K562 (cell line): ENCODE measurements at regions not wholly inside any gene's neighbourhood (a gene's known extent, or its start where the extent isn't known, plus 50 kb on each side); places are given as distances from the start of the nearest gene placed in this dataset.

ENCODE experiments used
- BRF2 ChIP-seq: IDR thresholded peaks from 3 replicates; pipeline ENCODE4 v1.6.1; 2011; ENCODE audit warnings: borderline replicate concordance, mild to moderate bottlenecking; ENCODE audit not compliant: insufficient read length, insufficient read depth
- EZH2 ChIP-seq: IDR thresholded peaks from 2 replicates; pipeline ENCODE4 v1.6.1; 2012; ENCODE audit warnings: low read depth, mild to moderate bottlenecking, inconsistent platforms, low read length, borderline replicate concordance
- FOXK2 ChIP-seq, 2 experiments: fragments of 450-650 bp; IDR thresholded peaks in 1 of 2; conservative IDR thresholded peaks in 1 of 2; 2 replicates each; pipeline ENCODE4 v1.6.1; 2016; ENCODE audit warnings: low read depth in 2 of 2, mild to moderate bottlenecking in 1 of 2
- HNRNPH1 ChIP-seq: fragments of 200-400 bp; formaldehyde crosslinking; optimal IDR thresholded peaks from 2 replicates; pipeline ENCODE3; 2017; ENCODE audit warnings: low read depth, mild to moderate bottlenecking, low read length, moderate library complexity
- JUND ChIP-seq, 2 experiments: IDR thresholded peaks; 2 replicates in 1 of 2; 3 replicates in 1 of 2; pipeline ENCODE4 v1.6.1; 2011; ENCODE audit warnings: borderline replicate concordance in 2 of 2, low read depth in 2 of 2, low read length in 2 of 2, improper control_type of control experiment in 1 of 2, missing biosample characterization in 1 of 2, missing genetic modification characterization in 1 of 2, missing genetic modification reagents in 1 of 2
- TSC22D4 ChIP-seq: fragments of 450-650 bp; IDR thresholded peaks from 2 replicates; pipeline ENCODE4 v1.6.1; 2016; ENCODE audit warnings: missing genetic modification characterization, missing biosample characterization, control low read depth
- ZNF143 ChIP-seq: sonication (generic); formaldehyde crosslinking; IDR thresholded peaks from 2 replicates; pipeline ENCODE4 v1.9.0; 2022; ENCODE audit warnings: mild to moderate bottlenecking, missing genetic modification reagents
- TF ChIP-seq, protein P1 (sequence below), 2 experiments: fragments of 450-650 bp; formaldehyde crosslinking in 1 of 2; IDR thresholded peaks; 2 replicates each; pipeline versions ENCODE4 v1.4.0 to v1.6.1; 2014 to 2020; ENCODE audit warnings: mild to moderate bottlenecking in 2 of 2, borderline replicate concordance in 1 of 2, low read depth in 1 of 2
- TF ChIP-seq, protein P2 (sequence below): sonication (generic); formaldehyde crosslinking; IDR thresholded peaks from 2 replicates; pipeline ENCODE4 v1.9.0; 2022; ENCODE audit warnings: mild to moderate bottlenecking, missing genetic modification reagents
- TF ChIP-seq, protein P3 (sequence below): fragments of 450-650 bp; conservative IDR thresholded peaks from 2 replicates; pipeline ENCODE4 v1.6.1; 2016; ENCODE audit warnings: missing genetic modification characterization, low read depth, mild to moderate bottlenecking, missing compliant biosample characterization, moderate library complexity

DNA sequence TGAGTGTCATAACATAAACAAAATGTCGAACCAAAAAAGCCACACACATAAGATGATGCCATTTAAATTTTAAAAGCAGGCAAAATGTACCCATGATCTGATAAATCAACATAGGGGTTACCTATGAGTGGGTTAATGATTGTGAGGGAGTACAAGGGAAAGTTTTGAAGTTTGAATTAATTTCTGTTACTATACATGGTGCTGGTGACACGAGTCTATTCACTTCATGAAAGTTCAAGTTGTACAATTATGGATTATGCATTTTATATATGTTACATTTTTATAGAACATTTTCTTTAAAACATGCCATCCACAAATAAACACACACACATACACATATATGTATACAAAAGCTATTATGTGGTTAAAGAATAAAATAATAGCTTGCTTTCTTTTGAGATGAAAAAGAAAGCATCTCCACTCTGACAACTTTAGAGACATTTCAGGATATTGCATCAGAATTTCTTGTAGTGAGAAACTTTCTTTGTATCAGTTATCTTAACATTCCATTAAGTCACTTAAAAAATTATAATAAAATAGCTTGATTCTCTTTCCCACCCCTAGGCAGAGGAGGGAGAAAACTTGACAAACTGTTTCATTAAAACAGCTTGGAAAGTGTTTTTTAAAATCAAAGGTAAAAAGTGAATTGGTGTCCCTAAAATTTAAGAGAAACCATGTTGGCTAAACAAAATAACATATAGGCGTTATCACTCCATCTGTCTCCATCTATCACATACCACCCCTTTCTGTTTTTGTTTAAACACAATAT lies 891.8 kb upstream of the NDST4 start:
- TF ChIP-seq FOXK2 (conservative IDR thresholded peaks at IDR 0.05 in 1 of 2, IDR thresholded peaks at IDR 0.05 in 1 of 2; ENCODE audit: low read depth in 2 of 2), result no peak
- no peak for TF ChIP-seq TSC22D4 (tag)
- TF ChIP-seq, protein P1, sequence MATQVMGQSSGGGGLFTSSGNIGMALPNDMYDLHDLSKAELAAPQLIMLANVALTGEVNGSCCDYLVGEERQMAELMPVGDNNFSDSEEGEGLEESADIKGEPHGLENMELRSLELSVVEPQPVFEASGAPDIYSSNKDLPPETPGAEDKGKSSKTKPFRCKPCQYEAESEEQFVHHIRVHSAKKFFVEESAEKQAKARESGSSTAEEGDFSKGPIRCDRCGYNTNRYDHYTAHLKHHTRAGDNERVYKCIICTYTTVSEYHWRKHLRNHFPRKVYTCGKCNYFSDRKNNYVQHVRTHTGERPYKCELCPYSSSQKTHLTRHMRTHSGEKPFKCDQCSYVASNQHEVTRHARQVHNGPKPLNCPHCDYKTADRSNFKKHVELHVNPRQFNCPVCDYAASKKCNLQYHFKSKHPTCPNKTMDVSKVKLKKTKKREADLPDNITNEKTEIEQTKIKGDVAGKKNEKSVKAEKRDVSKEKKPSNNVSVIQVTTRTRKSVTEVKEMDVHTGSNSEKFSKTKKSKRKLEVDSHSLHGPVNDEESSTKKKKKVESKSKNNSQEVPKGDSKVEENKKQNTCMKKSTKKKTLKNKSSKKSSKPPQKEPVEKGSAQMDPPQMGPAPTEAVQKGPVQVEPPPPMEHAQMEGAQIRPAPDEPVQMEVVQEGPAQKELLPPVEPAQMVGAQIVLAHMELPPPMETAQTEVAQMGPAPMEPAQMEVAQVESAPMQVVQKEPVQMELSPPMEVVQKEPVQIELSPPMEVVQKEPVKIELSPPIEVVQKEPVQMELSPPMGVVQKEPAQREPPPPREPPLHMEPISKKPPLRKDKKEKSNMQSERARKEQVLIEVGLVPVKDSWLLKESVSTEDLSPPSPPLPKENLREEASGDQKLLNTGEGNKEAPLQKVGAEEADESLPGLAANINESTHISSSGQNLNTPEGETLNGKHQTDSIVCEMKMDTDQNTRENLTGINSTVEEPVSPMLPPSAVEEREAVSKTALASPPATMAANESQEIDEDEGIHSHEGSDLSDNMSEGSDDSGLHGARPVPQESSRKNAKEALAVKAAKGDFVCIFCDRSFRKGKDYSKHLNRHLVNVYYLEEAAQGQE (IDR thresholded peaks at IDR 0.05; ENCODE audit: borderline replicate concordance), result no peak
- TF ChIP-seq, protein P1 (CRISPR knock-in tag; IDR thresholded peaks at IDR 0.05; ENCODE audit: low read depth), result no peak
- TF ChIP-seq EZH2, result no peak
- TF ChIP-seq, protein P2, sequence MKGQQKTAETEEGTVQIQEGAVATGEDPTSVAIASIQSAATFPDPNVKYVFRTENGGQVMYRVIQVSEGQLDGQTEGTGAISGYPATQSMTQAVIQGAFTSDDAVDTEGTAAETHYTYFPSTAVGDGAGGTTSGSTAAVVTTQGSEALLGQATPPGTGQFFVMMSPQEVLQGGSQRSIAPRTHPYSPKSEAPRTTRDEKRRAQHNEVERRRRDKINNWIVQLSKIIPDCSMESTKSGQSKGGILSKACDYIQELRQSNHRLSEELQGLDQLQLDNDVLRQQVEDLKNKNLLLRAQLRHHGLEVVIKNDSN (CRISPR knock-in tag), result no peak
- TF ChIP-seq ZNF143 (CRISPR knock-in tag), result no peak
- TF ChIP-seq, protein P3, sequence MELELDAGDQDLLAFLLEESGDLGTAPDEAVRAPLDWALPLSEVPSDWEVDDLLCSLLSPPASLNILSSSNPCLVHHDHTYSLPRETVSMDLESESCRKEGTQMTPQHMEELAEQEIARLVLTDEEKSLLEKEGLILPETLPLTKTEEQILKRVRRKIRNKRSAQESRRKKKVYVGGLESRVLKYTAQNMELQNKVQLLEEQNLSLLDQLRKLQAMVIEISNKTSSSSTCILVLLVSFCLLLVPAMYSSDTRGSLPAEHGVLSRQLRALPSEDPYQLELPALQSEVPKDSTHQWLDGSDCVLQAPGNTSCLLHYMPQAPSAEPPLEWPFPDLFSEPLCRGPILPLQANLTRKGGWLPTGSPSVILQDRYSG, result no peak
- no peak for TF ChIP-seq BRF2
- TF ChIP-seq JUND (IDR thresholded peaks at IDR 0.05; ENCODE audit: borderline replicate concordance, low read depth, low read length), result no peak
- TF ChIP-seq JUND (tag; IDR thresholded peaks at IDR 0.05; ENCODE audit: borderline replicate concordance, low read depth, low read length), result no peak
- TF ChIP-seq HNRNPH1, result no peak
